Smooth muscle cell (in vitro differentiated cells): ENCODE measurements at regions not wholly inside any gene's neighbourhood (a gene's known extent, or its start where the extent isn't known, plus 50 kb on each side); places are given as distances from the start of the nearest gene placed in this dataset.

ENCODE experiments used
- DNase-seq: peaks from one replicate; lab custom pipeline; 2025; ENCODE audit not compliant: unreplicated experiment; lab: John Stamatoyannopoulos, UW
- H2AFZ ChIP-seq: fragments of 200-600 bp; sonication (generic); 2 replicates; pipeline ENCODE4 v1.6.0; 2016; ENCODE audit warnings: antibody characterized with exemption, low read depth, mild to moderate bottlenecking
- H3F3A ChIP-seq: fragments of 200-600 bp; sonication (generic); 2 replicates; pipeline ENCODE4 v1.6.0; 2017; ENCODE audit warnings: antibody characterized with exemption, low read depth
- H3K27ac ChIP-seq: fragments of 200-600 bp; sonication (generic); 2 replicates; pipeline ENCODE4 v1.5.1; 2016; ENCODE audit warnings: low read depth, mild to moderate bottlenecking
- H3K27me3 ChIP-seq: fragments of 200-600 bp; sonication (generic); 2 replicates; pipeline ENCODE4 v1.6.1; 2016; ENCODE audit warnings: low read depth, mild to moderate bottlenecking
- H3K36me3 ChIP-seq: fragments of 200-600 bp; sonication (generic); 2 replicates; pipeline ENCODE4 v1.5.1; 2016; ENCODE audit warnings: low read depth
- H3K4me1 ChIP-seq: fragments of 200-600 bp; sonication (generic); 2 replicates; pipeline ENCODE4 v1.5.1; 2016; ENCODE audit warnings: low read depth
- H3K4me2 ChIP-seq: fragments of 200-600 bp; sonication (generic); 2 replicates; pipeline ENCODE4 v1.6.0; 2016; ENCODE audit warnings: mild to moderate bottlenecking
- H3K4me3 ChIP-seq: fragments of 200-600 bp; sonication (generic); 2 replicates; pipeline ENCODE4 v1.5.1; 2016; ENCODE audit warnings: mild to moderate bottlenecking
- H3K79me2 ChIP-seq: fragments of 200-600 bp; sonication (generic); 2 replicates; pipeline ENCODE4 v1.6.0; 2016; ENCODE audit warnings: low read depth, mild to moderate bottlenecking
- H3K9ac ChIP-seq: fragments of 200-600 bp; sonication (generic); 2 replicates; pipeline ENCODE4 v1.6.0; 2016; ENCODE audit warnings: low read depth
- H3K9me3 ChIP-seq: fragments of 200-600 bp; sonication (generic); replicated peaks from 2 replicates; pipeline ENCODE4 v1.5.1; 2016; ENCODE audit warnings: low read depth
- H4K20me1 ChIP-seq: fragments of 200-600 bp; sonication (generic); 2 replicates; pipeline ENCODE4 v1.6.0; 2016; ENCODE audit warnings: low read depth
- CTCF ChIP-seq: fragments of 200-600 bp; sonication (generic); IDR thresholded peaks from 2 replicates; pipeline ENCODE4 v1.5.1; 2017; ENCODE audit warnings: borderline replicate concordance, mild to moderate bottlenecking, antibody characterized with exemption; ENCODE audit not compliant: insufficient read depth, poor library complexity, severe bottlenecking
- WGBS: methylation state at CpG from one replicate; pipeline ENCODE4 v1.1.7; 2016; ENCODE audit warnings: low lambda C conversion rate; 5-methylcytosine and 5-hydroxymethylcytosine counted together

- H3K79me2 ChIP-seq, result no peaks in the 10 kb centered on the region
- 60% methylated on average over 6 of the region's 6 CpGs for WGBS
- no peaks in the 10 kb centered on the region for H3K36me3 ChIP-seq
- DNase-seq, result no peak
- H3F3A ChIP-seq, result no peaks in the 10 kb centered on the region
- no peaks in the 10 kb centered on the region for H3K9me3 ChIP-seq
- H2AFZ ChIP-seq, result no peak overlapping the region
- H3K4me2 ChIP-seq, result no peak overlapping the region
- TF ChIP-seq CTCF, result no peak
- H3K4me3 ChIP-seq, result no peak overlapping the region
- H3K4me1 ChIP-seq, result peaks cover 11% of the 10 kb centered on the region
- H3K9ac ChIP-seq, result no peak overlapping the region
- no peaks in the 10 kb centered on the region for H3K27me3 ChIP-seq
- no peak overlapping the region for H3K27ac ChIP-seq
- no peaks in the 10 kb centered on the region for H4K20me1 ChIP-seq
Measured at GRCh38 chr12:92020983-92021665, 124.5 kb downstream of the BTG1 start.

GRCh38 chr12:92019491-92020277 lies 126.0 kb downstream of the BTG1 start:
- Histone ChIP-seq H2AFZ (no peak overlapping the region), H3K27me3 (no peaks in the 10 kb centered on the region), H3F3A (no peaks in the 10 kb centered on the region), H3K4me3 (no peak overlapping the region), H3K4me1 (peaks cover 11% of the 10 kb centered on the region), H3K9ac (no peak overlapping the region), H3K36me3 (no peaks in the 10 kb centered on the region), H3K27ac (no peak overlapping the region), H3K9me3 (no peaks in the 10 kb centered on the region), H4K20me1 (no peaks in the 10 kb centered on the region), H3K4me2 (no peak overlapping the region), H3K79me2 (no peaks in the 10 kb centered on the region)
- 89% methylated on average over 3 of the region's 3 CpGs for WGBS
- no peak for DNase-seq
- TF ChIP-seq CTCF, result no peak

- Histone ChIP-seq H3K4me3 (no peak overlapping the region), H3K79me2 (no peaks in the 10 kb centered on the region), H2AFZ (no peak overlapping the region), H3F3A (no peaks in the 10 kb centered on the region), H3K27me3 (no peaks in the 10 kb centered on the region), H4K20me1 (no peaks in the 10 kb centered on the region), H3K36me3 (no peaks in the 10 kb centered on the region), H3K4me2 (no peak overlapping the region), H3K4me1 (no peaks in the 10 kb centered on the region), H3K9ac (no peak overlapping the region), H3K9me3 (no peaks in the 10 kb centered on the region), H3K27ac (no peak overlapping the region)
- no peak for DNase-seq
- WGBS, result 100% methylated on average over 1 of the region's 1 CpG
- TF ChIP-seq CTCF, result no peak
Measured at GRCh38 chr12:92012691-92013090, 133.0 kb downstream of the BTG1 start.
